Activated CD4-positive, CD25-positive, alpha-beta regulatory T cell treated with anti-CD3 and anti-CD28 coated beads, Interleukin-2, amount 50 U/mL, for 16 hours (primary cell): ENCODE measurements at regions not wholly inside any gene's neighbourhood (a gene's known extent, or its start where the extent isn't known, plus 50 kb on each side); places are given as distances from the start of the nearest gene placed in this dataset.

ENCODE experiments used
- DNase-seq: peaks from one replicate; pipeline ENCODE4 v3.0.0-alpha.2; 2020; ENCODE audit warnings: low read depth, low spot score

GRCh38 chr2:33652830-33653229 is 53.7 kb upstream of the FAM98A start:
- no peak for DNase-seq

GRCh38 chr2:33650171-33650570 is 51.1 kb upstream of the FAM98A start:
- DNase-seq, result no peak
